RWPE1 (cell line): ENCODE measurements at regions not wholly inside any gene's neighbourhood (a gene's known extent, or its start where the extent isn't known, plus 50 kb on each side); places are given as distances from the start of the nearest gene placed in this dataset.

ENCODE experiments used
- CTCF ChIA-PET: fragments of 350-600 bp; sonication (Branson Sonifier 250); formaldehyde crosslinking; extraction: SDS; loops from one replicate; lab custom pipeline; 2021; lab: Yijun Ruan, JAX
- POLR2A ChIA-PET: fragments of 400-600 bp; formaldehyde crosslinking; extraction: SDS; loops from one replicate; lab custom pipeline; 2020; ENCODE audit warnings: antibody characterized with exemption; ENCODE audit not compliant: low non-redundant PET; lab: Yijun Ruan, JAX
- DNase-seq: peaks from one replicate; pipeline ENCODE4 v3.0.0; 2012; ENCODE audit warnings: low spot score
- H3K27ac ChIP-seq: fragments of 450-650 bp; 2 replicates; pipeline ENCODE4 v1.5.1; 2017
- CTCF ChIP-seq: fragments of 450-650 bp; conservative IDR thresholded peaks from 2 replicates; pipeline ENCODE4 v1.5.1; 2017; ENCODE audit warnings: low read depth, mild to moderate bottlenecking

DNA sequence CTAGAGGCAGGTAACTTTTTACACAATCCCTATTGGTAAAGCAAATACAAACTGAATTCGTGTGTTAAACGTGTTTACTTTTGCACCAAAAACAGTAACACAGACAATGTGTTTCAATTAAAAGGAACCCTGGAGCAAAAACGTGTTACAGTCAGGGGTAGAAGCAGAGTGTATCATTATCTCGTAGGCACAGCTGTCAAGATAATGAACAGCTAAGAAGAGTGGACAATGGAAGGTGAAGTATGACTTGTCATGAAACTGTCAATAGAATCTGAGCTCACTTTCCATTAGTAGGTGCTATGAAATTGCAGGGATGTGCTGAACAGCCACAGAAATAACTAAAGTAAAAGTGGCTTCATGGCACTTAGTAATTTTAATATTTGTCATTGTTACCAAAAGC lies 1229.8 kb upstream of the WWC1 start:
- TF ChIP-seq CTCF, result no peak
- H3K27ac ChIP-seq, result no peak overlapping the region
- POLR2A ChIA-PET, result no interaction called here
- CTCF ChIA-PET, result no interaction called here
- no peak for DNase-seq

DNA sequence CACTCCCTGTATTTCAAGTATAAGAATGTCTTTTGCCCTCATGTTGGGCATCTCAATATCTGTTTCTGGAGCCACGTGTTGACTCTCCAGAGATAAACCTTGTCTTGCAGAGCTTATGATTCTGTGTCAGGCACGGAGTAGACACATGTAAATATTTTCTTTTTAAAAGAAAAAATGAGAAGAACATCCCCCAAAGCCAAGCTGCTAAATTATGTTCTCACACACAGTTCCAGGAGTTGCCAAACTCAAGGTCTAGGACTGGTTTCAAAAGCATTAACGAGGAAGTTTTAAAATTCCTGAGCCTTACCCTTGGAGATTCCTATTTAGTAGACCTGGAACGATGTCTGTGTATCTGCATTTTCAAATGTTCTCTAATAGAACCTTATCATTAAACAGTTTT lies 1228.3 kb upstream of the WWC1 start:
- ChIA-PET CTCF (interaction anchor here (0.5 kb wide), 1 partner anchor 502 kb away, joined by 3 read pairs; no protein-coding TSS in a partner anchor), POLR2A (no interaction called here)
- H3K27ac ChIP-seq, result no peak overlapping the region
- TF ChIP-seq CTCF, result no peak
- no peak for DNase-seq

GRCh38 chr5:167063788-167064187 lies 1227.7 kb upstream of the WWC1 start:
- H3K27ac ChIP-seq, result no peak overlapping the region
- POLR2A ChIA-PET, result no interaction called here
- CTCF ChIA-PET, result no interaction called here
- DNase-seq, result no peak
- no peak for TF ChIP-seq CTCF

GRCh38 chr5:167064198-167064776 lies 1227.2 kb upstream of the WWC1 start:
- ChIA-PET CTCF (no interaction called here), POLR2A (no interaction called here)
- DNase-seq, result no peak

GRCh38 chr5:167065794-167066193 lies 1225.7 kb upstream of the WWC1 start:
- ChIA-PET CTCF (no interaction called here), POLR2A (no interaction called here)
- TF ChIP-seq CTCF, result no peak
- DNase-seq, result no peak
- no peak overlapping the region for H3K27ac ChIP-seq

More at GRCh38 chr5:167064198-167064776, 1227.2 kb upstream of the WWC1 start:
- TF ChIP-seq CTCF, result no peak
- H3K27ac ChIP-seq, result no peak overlapping the region

DNA sequence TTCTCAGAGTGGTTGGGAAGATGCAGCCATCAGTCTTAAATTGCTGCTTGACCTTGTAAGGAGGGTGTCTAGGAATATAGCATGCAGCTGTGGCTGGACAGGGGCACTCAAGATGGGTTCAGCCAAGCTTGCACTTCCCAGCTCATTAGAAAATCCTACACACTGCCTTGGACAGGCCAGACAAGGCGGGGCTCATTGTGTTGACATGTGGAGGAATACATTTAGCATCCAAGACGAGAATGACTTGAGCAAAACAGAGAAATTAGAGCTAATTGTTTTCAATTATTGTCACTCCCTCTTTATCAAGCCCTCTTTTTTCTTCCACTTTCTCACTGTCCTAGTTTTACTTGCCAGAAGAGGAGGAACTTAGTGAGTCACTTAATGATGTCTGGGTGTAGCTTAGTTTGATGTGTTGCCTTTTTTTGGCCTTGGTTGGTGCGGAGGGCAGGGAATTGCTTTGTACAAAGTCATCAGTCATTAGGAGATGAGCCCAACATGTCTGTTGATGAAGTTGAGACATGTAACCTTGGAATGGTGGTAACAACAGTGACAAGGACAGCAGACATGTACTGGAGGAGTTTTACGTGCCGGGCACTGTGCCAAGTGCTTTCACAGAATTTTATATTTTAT lies 1219.3 kb upstream of the WWC1 start:
- no peak for TF ChIP-seq CTCF
- H3K27ac ChIP-seq, result no peak overlapping the region
- peak; percentile 12 for DNase-seq
- POLR2A ChIA-PET, result interaction anchor here (0.5 kb wide), 1 partner anchor 37 kb away, joined by 3 read pairs; no protein-coding TSS in a partner anchor
- CTCF ChIA-PET, result interaction anchor here (0.6 kb wide), 1 partner anchor 50 kb away, joined by 3 read pairs; no protein-coding TSS in a partner anchor
